Bronchial epithelial cell (primary cell): ENCODE measurements at regions not wholly inside any gene's neighbourhood (a gene's known extent, or its start where the extent isn't known, plus 50 kb on each side); places are given as distances from the start of the nearest gene placed in this dataset.

Experiments used
- DNase-seq: peaks from one replicate; pipeline ENCODE4 v3.0.0-alpha.2; 2010; ENCODE audit warnings: low read depth
- FAIRE-seq: peaks from 2 replicates; lab custom pipeline; 2011; peaks lifted over from hg19 to GRCh38; lab: Jason Lieb, UNC
- H3K27me3 ChIP-seq: 2 replicates; pipeline ENCODE4 v1.5.1; 2011; ENCODE audit warnings: low read length; ENCODE audit not compliant: control insufficient read depth, insufficient read depth
- H3K36me3 ChIP-seq: 2 replicates; pipeline ENCODE4 v1.5.1; 2011; ENCODE audit warnings: low read length; ENCODE audit not compliant: control insufficient read depth, insufficient read depth
- H3K4me3 ChIP-seq: 2 replicates; pipeline ENCODE4 v1.5.1; 2011; ENCODE audit warnings: mild to moderate bottlenecking, low read depth, low read length, control low read depth
- CTCF ChIP-seq: IDR thresholded peaks from 2 replicates; pipeline ENCODE4 v1.5.1; 2011; ENCODE audit warnings: mild to moderate bottlenecking, moderate library complexity, low read length, control low read depth, inconsistent platforms; ENCODE audit not compliant: insufficient read depth, severe bottlenecking

DNA sequence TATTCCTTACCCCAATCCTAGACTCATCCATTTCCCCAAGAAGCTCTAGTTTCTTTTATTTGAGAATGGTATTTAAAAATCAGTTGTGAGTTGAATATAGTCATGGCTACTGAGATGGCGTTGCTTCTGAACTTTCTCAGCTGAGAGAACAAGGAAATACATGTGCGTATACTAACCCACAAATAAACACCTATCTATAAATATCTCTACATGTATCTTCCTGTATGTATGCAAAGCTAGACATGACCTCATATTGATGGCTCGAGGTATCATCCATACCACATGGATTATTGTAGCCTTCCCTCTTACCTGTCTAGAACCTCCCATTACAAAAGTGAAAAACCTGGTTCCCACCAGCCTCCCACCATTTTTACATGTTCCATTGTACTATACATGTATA lies 141.0 kb downstream of the UFM1 start:
- Histone ChIP-seq H3K27me3 (no peaks in the 10 kb centered on the region), H3K36me3 (no peaks in the 10 kb centered on the region), H3K4me3 (no peak overlapping the region)
- no peak for DNase-seq
- FAIRE-seq, result no peak
- no peak for TF ChIP-seq CTCF

DNA sequence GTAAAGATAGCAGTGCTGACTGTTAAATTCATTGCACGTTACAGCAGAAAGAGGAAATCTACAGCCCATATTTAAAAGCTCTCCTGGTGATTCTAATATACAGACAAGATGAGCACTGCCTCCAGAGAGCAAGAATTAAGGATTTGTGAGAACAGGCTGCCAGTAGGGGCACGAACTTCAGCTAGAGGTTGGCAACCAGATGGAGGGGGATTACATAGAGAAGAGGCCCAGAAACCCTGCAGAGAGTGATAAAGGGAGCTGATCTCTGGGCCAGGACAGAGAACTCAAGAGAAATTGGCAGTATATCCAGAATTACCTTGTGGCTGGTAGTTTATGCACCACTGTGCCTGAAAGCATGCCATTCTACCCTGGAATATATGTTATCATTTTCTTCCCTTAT lies 144.8 kb downstream of the UFM1 start:
- TF ChIP-seq CTCF, result no peak
- H3K27me3 ChIP-seq, result no peaks in the 10 kb centered on the region
- no peaks in the 10 kb centered on the region for H3K36me3 ChIP-seq
- H3K4me3 ChIP-seq, result no peak overlapping the region
- no peak for DNase-seq
- no peak for FAIRE-seq

GRCh38 chr13:38496917-38497316 lies 147.3 kb downstream of the UFM1 start:
- DNase-seq (no peak), FAIRE-seq (no peak)
- Histone ChIP-seq H3K36me3 (no peaks in the 10 kb centered on the region), H3K4me3 (no peak overlapping the region), H3K27me3 (no peaks in the 10 kb centered on the region)
- no peak for TF ChIP-seq CTCF

- no peaks in the 10 kb centered on the region for H3K27me3 ChIP-seq
- no peak for TF ChIP-seq CTCF
- H3K4me3 ChIP-seq, result no peak overlapping the region
- DNase-seq, result no peak
- no peak for FAIRE-seq
- no peaks in the 10 kb centered on the region for H3K36me3 ChIP-seq
Observed at GRCh38 chr13:38498271-38498670, 148.6 kb downstream of the UFM1 start.

GRCh38 chr13:38514575-38514974 lies 164.9 kb downstream of the UFM1 start:
- FAIRE-seq (no peak), DNase-seq (no peak)
- H3K4me3 ChIP-seq, result no peak overlapping the region
- no peaks in the 10 kb centered on the region for H3K27me3 ChIP-seq
- TF ChIP-seq CTCF, result no peak
- no peaks in the 10 kb centered on the region for H3K36me3 ChIP-seq

- no peak for TF ChIP-seq CTCF
- DNase-seq (no peak), FAIRE-seq (no peak)
- H3K27me3 ChIP-seq, result no peaks in the 10 kb centered on the region
- H3K36me3 ChIP-seq, result no peaks in the 10 kb centered on the region
- H3K4me3 ChIP-seq, result no peak overlapping the region
Observed at GRCh38 chr13:38518328-38518727, 168.5 kb upstream of the FREM2 start.
